IMR-90 (cell line): ENCODE measurements at regions not wholly inside any gene's neighbourhood (a gene's known extent, or its start where the extent isn't known, plus 50 kb on each side); places are given as distances from the start of the nearest gene placed in this dataset.

Experiments used
- ATAC-seq: fragments of 200-7000 bp; cut with Tn5 transposase; 2 replicates; pipeline ENCODE4 v1.9.1; 2020; ENCODE audit warnings: low read depth, mild to moderate bottlenecking, moderate library complexity
- BruUV-seq: library from RNA; stranded (reverse); fragments of 400-500 nt; replicated peaks from 2 replicates; lab custom pipeline; 2021; lab: Mats Ljungman, UMichigan
- CTCF ChIA-PET: fragments of 300-600 bp; formaldehyde crosslinking; extraction: SDS; loops from one replicate; lab custom pipeline; 2021; ENCODE audit warnings: antibody characterized with exemption; lab: Yijun Ruan, JAX
- POLR2A ChIA-PET: fragments of 300-600 bp; sonication (Branson Sonifier 250); formaldehyde crosslinking; loops from one replicate; lab custom pipeline; 2022; ENCODE audit warnings: antibody characterized with exemption; ENCODE audit not compliant: unreplicated experiment; lab: Charles Lee
- DNase-seq: peaks from one replicate; pipeline ENCODE4 v3.0.0; 2013
- H2AFZ ChIP-seq: replicated peaks from 2 replicates; pipeline ENCODE3; 2013; ENCODE audit warnings: low read length, mild to moderate bottlenecking; ENCODE audit not compliant: poor library complexity
- H2AK5ac ChIP-seq: 2 replicates; pipeline ENCODE4 v1.6.1; 2013; ENCODE audit warnings: low read depth, low read length, inconsistent platforms
- H2AK9ac ChIP-seq: replicated peaks from 2 replicates; pipeline ENCODE3; 2013; ENCODE audit warnings: mild to moderate bottlenecking, low read depth, low read length, moderate library complexity; ENCODE audit not compliant: poor library complexity
- H2BK120ac ChIP-seq: 2 replicates; pipeline ENCODE4 v1.6.1; 2013; ENCODE audit warnings: low read depth, low read length, inconsistent platforms
- H2BK15ac ChIP-seq: 3 replicates; pipeline ENCODE4 v1.6.1; 2013; ENCODE audit warnings: low read depth, low read length, inconsistent platforms
- H2BK20ac ChIP-seq: 2 replicates; pipeline ENCODE4 v1.6.1; 2013; ENCODE audit warnings: low read depth, mild to moderate bottlenecking, inconsistent platforms, low read length, moderate library complexity
- H2BK5ac ChIP-seq: 2 replicates; pipeline ENCODE4 v1.6.1; 2013; ENCODE audit warnings: mild to moderate bottlenecking, low read depth, low read length, inconsistent platforms; ENCODE audit not compliant: poor library complexity, severe bottlenecking
- H3K14ac ChIP-seq: replicated peaks from 2 replicates; pipeline ENCODE4 v1.6.1; 2013; ENCODE audit warnings: low read depth, low read length, inconsistent platforms
- H3K18ac ChIP-seq: 2 replicates; pipeline ENCODE4 v1.6.1; 2013; ENCODE audit warnings: low read depth, low read length, control low read depth
- H3K23ac ChIP-seq: 2 replicates; pipeline ENCODE4 v1.6.1; 2013; ENCODE audit warnings: low read depth, low read length, inconsistent platforms
- H3K27ac ChIP-seq: 2 replicates; pipeline ENCODE4 v1.5.1; 2013; ENCODE audit warnings: mild to moderate bottlenecking, control low read depth, low read length; ENCODE audit not compliant: insufficient read depth
- H3K27me3 ChIP-seq: 2 replicates; pipeline ENCODE4 v1.6.1; 2013; ENCODE audit warnings: low read length; ENCODE audit not compliant: control insufficient read depth, insufficient read depth
- H3K36me3 ChIP-seq: 2 replicates; pipeline ENCODE4 v1.6.1; 2013; ENCODE audit warnings: low read length, mixed read lengths; ENCODE audit not compliant: control insufficient read depth, insufficient read depth
- H3K4ac ChIP-seq: 2 replicates; pipeline ENCODE4 v1.6.1; 2013; ENCODE audit warnings: low read depth, low read length, inconsistent platforms
- H3K4me1 ChIP-seq: 2 replicates; pipeline ENCODE4 v1.6.1; 2013; ENCODE audit warnings: low read length, mixed read lengths; ENCODE audit not compliant: control insufficient read depth, insufficient read depth
- H3K4me2 ChIP-seq: 2 replicates; pipeline ENCODE4 v1.6.1; 2013; ENCODE audit warnings: low read depth, mild to moderate bottlenecking, control low read depth, low read length, moderate library complexity
- H3K4me3 ChIP-seq: 2 replicates; pipeline ENCODE4 v1.5.1; 2013; ENCODE audit warnings: low read depth, mild to moderate bottlenecking, control low read depth, low read length, moderate library complexity; ENCODE audit not compliant: insufficient read depth
- H3K56ac ChIP-seq: 2 replicates; pipeline ENCODE4 v1.6.1; 2013; ENCODE audit warnings: low read length, inconsistent platforms; ENCODE audit not compliant: insufficient read depth; ENCODE audit errors: extremely low read depth
- H3K79me1 ChIP-seq, 2 experiments: 2 replicates each; pipeline ENCODE4 v1.6.1; 2013; ENCODE audit warnings: low read length in 2 of 2, inconsistent platforms in 1 of 2, low read depth in 1 of 2
- H3K9ac ChIP-seq: 2 replicates; pipeline ENCODE4 v1.6.1; 2013; ENCODE audit warnings: low read depth, low read length, control low read depth
- H3K9me1 ChIP-seq: 2 replicates; pipeline ENCODE4 v1.6.1; 2013; ENCODE audit warnings: low read length, inconsistent platforms; ENCODE audit not compliant: insufficient read depth
- H3K9me3 ChIP-seq: 2 replicates; pipeline ENCODE4 v1.6.1; 2013; ENCODE audit warnings: low read length; ENCODE audit not compliant: control insufficient read depth, insufficient read depth
- H4K20me1 ChIP-seq: 2 replicates; pipeline ENCODE4 v1.6.1; 2013; ENCODE audit warnings: low read length, inconsistent platforms; ENCODE audit not compliant: insufficient read depth
- H4K5ac ChIP-seq: 2 replicates; pipeline ENCODE4 v1.6.1; 2013; ENCODE audit warnings: mild to moderate bottlenecking, low read depth, low read length, control low read depth
- H4K8ac ChIP-seq, 2 experiments: 2 replicates each; pipeline ENCODE4 v1.6.1; 2013; ENCODE audit warnings: low read depth in 2 of 2, low read length in 2 of 2, control low read depth in 1 of 2, inconsistent platforms in 1 of 2
- H4K91ac ChIP-seq: 2 replicates; pipeline ENCODE4 v1.6.1; 2013; ENCODE audit warnings: low read depth, low read length, inconsistent platforms; ENCODE audit not compliant: insufficient read depth
- BHLHE40 ChIP-seq: fragments of 150-350 bp; IDR thresholded peaks from 2 replicates; pipeline ENCODE4 v1.6.1; 2016; ENCODE audit warnings: mild to moderate bottlenecking, low read depth, low read length
- CEBPB ChIP-seq: IDR thresholded peaks from 2 replicates; pipeline ENCODE4 v1.6.1; 2012; ENCODE audit warnings: low read depth, low read length, improper control_type of control experiment
- CHD1 ChIP-seq: IDR thresholded peaks from 2 replicates; pipeline ENCODE4 v1.6.1; 2012; ENCODE audit warnings: low read depth, low read length, improper control_type of control experiment
- FOS ChIP-seq: fragments of 150-350 bp; IDR thresholded peaks from 2 replicates; pipeline ENCODE4 v1.6.1; 2016; ENCODE audit warnings: low read depth, low read length
- MAFK ChIP-seq: IDR thresholded peaks from 2 replicates; pipeline ENCODE4 v1.6.1; 2012; ENCODE audit warnings: low read depth, low read length, improper control_type of control experiment
- MAZ ChIP-seq: IDR thresholded peaks from 2 replicates; pipeline ENCODE4 v1.6.1; 2012; ENCODE audit warnings: low read depth, mild to moderate bottlenecking, low read length, improper control_type of control experiment, moderate library complexity, borderline replicate concordance
- NFE2L2 ChIP-seq: fragments of 150-350 bp; IDR thresholded peaks from 2 replicates; pipeline ENCODE4 v1.6.1; 2016; ENCODE audit warnings: low read depth, mild to moderate bottlenecking, low read length
- RAD21 ChIP-seq: IDR thresholded peaks from 2 replicates; pipeline ENCODE4 v1.6.1; 2012; ENCODE audit warnings: low read length, improper control_type of control experiment
- RCOR1 ChIP-seq: IDR thresholded peaks from 2 replicates; pipeline ENCODE4 v1.6.1; 2012; ENCODE audit warnings: mild to moderate bottlenecking, low read length, improper control_type of control experiment; ENCODE audit not compliant: insufficient replicate concordance
- RFX5 ChIP-seq: IDR thresholded peaks from 2 replicates; pipeline ENCODE4 v1.8.0; 2012; ENCODE audit warnings: low read depth, mild to moderate bottlenecking, low read length, moderate library complexity
- SMC3 ChIP-seq: fragments of 150-350 bp; IDR thresholded peaks from 2 replicates; pipeline ENCODE4 v1.6.1; 2016; ENCODE audit warnings: low read depth, mild to moderate bottlenecking, antibody characterized with exemption, low read length, moderate library complexity
- WGBS, 2 experiments: methylation state at CpG; one replicate each; pipeline versions ENCODE4 v1.1.5 to v1.1.7; 2013; ENCODE audit warnings: missing lambda C conversion rate in 2 of 2; ENCODE audit not compliant: insufficient read length in 1 of 2; ENCODE audit errors: extremely low coverage in 2 of 2; 5-methylcytosine and 5-hydroxymethylcytosine counted together
- dilution Hi-C: fragments of 300-500 bp; cut with HindIII; formaldehyde crosslinking; loops from one replicate; pipeline ENCODE4 v1.14.3; 2018; ENCODE audit warnings: low sequenced_read_pairs; ENCODE audit not compliant: unreplicated experiment
- in situ Hi-C: fragments of 300-500 bp; cut with MboI; formaldehyde crosslinking; loops from 3 replicates; pipeline ENCODE4 v1.14.3; 2019; ENCODE audit warnings: low sequenced_read_pairs, inconsistent platforms, mixed read lengths
- intact Hi-C: fragments of 100-400 bp; cut with micrococcal nuclease; formaldehyde crosslinking; loops from 2 replicates; pipeline ENCODE4 v1.10.0; 2022
- TF ChIP-seq, protein P1 (sequence below): fragments of 150-350 bp; IDR thresholded peaks from 2 replicates; pipeline ENCODE4 v1.6.1; 2016; ENCODE audit warnings: low read depth, mild to moderate bottlenecking, low read length, moderate library complexity, borderline replicate concordance
- TF ChIP-seq, protein P2 (sequence below): fragments of 150-350 bp; IDR thresholded peaks from 2 replicates; pipeline ENCODE4 v1.6.1; 2017; ENCODE audit warnings: mild to moderate bottlenecking, antibody characterized with exemption, low read length, low read depth
- TF ChIP-seq, protein P3 (sequence below): conservative IDR thresholded peaks from 2 replicates; pipeline ENCODE4 v1.5.1; 2012; ENCODE audit warnings: mild to moderate bottlenecking, low read depth, low read length, improper control_type of control experiment

DNA sequence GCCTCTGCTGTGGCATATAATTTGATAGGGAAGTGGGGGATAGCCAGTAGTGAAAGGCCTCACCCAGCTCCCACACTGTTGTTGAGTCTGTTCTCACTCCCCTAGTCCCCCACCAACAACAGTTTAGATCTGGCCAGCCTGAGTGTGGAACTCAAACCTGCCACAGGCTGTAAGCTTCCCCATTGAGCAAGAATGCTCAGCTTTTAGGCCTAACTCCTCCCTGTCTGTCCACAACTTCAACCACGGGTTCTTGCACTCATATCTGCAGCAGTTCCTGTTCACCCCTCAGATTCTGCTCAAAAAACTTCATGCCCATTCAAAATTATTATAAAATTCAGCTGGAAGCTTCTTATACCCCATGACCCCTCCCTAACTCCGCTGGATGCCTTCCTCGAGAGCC is 975.1 kb downstream of the NSUN3 start:
- H2AK5ac ChIP-seq, result no peak overlapping the region
- H3K27me3 ChIP-seq, result no peaks in the 10 kb centered on the region
- DNase-seq, result no peak
- no peak overlapping the region for H2AK9ac ChIP-seq
- H3K4me1 ChIP-seq, result no peaks in the 10 kb centered on the region
- H3K4ac ChIP-seq, result no peak overlapping the region
- no peak overlapping the region for H4K8ac ChIP-seq
- no peak overlapping the region for H3K4me2 ChIP-seq
- ChIA-PET POLR2A (no interaction called here), CTCF (no interaction called here)
- no peak overlapping the region for H3K56ac ChIP-seq
- H2BK15ac ChIP-seq, result no peak overlapping the region
- no peak overlapping the region for H2AFZ ChIP-seq
- H2BK5ac ChIP-seq, result no peak overlapping the region
- no peaks in the 10 kb centered on the region for H4K20me1 ChIP-seq
- dilution Hi-C loops, result no loop called here
- H3K27ac ChIP-seq, result no peak overlapping the region
- TF ChIP-seq CHD1 (no peak), SMC3 (no peak), BHLHE40 (no peak), FOS (no peak), MAFK (no peak), NFE2L2 (no peak), CEBPB (no peak), RAD21 (no peak), MAZ (no peak), RFX5 (no peak), RCOR1 (no peak)
- TF ChIP-seq, protein P1, sequence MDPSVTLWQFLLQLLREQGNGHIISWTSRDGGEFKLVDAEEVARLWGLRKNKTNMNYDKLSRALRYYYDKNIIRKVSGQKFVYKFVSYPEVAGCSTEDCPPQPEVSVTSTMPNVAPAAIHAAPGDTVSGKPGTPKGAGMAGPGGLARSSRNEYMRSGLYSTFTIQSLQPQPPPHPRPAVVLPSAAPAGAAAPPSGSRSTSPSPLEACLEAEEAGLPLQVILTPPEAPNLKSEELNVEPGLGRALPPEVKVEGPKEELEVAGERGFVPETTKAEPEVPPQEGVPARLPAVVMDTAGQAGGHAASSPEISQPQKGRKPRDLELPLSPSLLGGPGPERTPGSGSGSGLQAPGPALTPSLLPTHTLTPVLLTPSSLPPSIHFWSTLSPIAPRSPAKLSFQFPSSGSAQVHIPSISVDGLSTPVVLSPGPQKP, result no peak
- TF ChIP-seq, protein P2, sequence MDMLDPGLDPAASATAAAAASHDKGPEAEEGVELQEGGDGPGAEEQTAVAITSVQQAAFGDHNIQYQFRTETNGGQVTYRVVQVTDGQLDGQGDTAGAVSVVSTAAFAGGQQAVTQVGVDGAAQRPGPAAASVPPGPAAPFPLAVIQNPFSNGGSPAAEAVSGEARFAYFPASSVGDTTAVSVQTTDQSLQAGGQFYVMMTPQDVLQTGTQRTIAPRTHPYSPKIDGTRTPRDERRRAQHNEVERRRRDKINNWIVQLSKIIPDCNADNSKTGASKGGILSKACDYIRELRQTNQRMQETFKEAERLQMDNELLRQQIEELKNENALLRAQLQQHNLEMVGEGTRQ, result no peak
- TF ChIP-seq, protein P3, sequence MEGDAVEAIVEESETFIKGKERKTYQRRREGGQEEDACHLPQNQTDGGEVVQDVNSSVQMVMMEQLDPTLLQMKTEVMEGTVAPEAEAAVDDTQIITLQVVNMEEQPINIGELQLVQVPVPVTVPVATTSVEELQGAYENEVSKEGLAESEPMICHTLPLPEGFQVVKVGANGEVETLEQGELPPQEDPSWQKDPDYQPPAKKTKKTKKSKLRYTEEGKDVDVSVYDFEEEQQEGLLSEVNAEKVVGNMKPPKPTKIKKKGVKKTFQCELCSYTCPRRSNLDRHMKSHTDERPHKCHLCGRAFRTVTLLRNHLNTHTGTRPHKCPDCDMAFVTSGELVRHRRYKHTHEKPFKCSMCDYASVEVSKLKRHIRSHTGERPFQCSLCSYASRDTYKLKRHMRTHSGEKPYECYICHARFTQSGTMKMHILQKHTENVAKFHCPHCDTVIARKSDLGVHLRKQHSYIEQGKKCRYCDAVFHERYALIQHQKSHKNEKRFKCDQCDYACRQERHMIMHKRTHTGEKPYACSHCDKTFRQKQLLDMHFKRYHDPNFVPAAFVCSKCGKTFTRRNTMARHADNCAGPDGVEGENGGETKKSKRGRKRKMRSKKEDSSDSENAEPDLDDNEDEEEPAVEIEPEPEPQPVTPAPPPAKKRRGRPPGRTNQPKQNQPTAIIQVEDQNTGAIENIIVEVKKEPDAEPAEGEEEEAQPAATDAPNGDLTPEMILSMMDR, result no peak
- no peaks in the 10 kb centered on the region for H3K36me3 ChIP-seq
- no peak overlapping the region for H3K9ac ChIP-seq
- BruUV-seq, result no TSS peak
- peaks cover 11% of the 10 kb centered on the region; the same call in 1 of the 2 replicates for H3K9me3 ChIP-seq
- no peak overlapping the region for H4K5ac ChIP-seq
- H2BK20ac ChIP-seq, result no peak overlapping the region
- no peak overlapping the region for H3K14ac ChIP-seq
- H3K9me1 ChIP-seq, result no peaks in the 10 kb centered on the region
- H3K18ac ChIP-seq, result no peak overlapping the region
- intact Hi-C loops, result no loop called here
- H3K4me3 ChIP-seq, result no peak overlapping the region
- WGBS, 2 experiments, result no CpG with 5 or more reads among the region's 3 CpGs
- ATAC-seq, result no peak
- H3K23ac ChIP-seq, result no peak overlapping the region
- no peaks in the 10 kb centered on the region for H3K79me1 ChIP-seq
- no peak overlapping the region for H4K91ac ChIP-seq
- in situ Hi-C loops, result no loop called here
- H2BK120ac ChIP-seq, result no peak overlapping the region
